ENCODE measurements at regions not wholly inside any gene's neighbourhood (a gene's known extent, or its start where the extent isn't known, plus 50 kb on each side); places are given as distances from the start of the nearest gene placed in this dataset.

GRCh38 chr4:125262502-125262901 is 52.3 kb upstream of the FAT4 start:
- H3K27ac ChIP-seq (ENCODE audit: low read depth, low read length): no peak overlapping the region
- H3K27me3 ChIP-seq (ENCODE audit: control insufficient read depth, insufficient read depth, low read length): no peaks in the 10 kb centered on the region
- H3K9ac ChIP-seq (ENCODE audit: low read length): no peak overlapping the region
- no peaks in the 10 kb centered on the region for H3K9me3 ChIP-seq (ENCODE audit: control insufficient read depth, insufficient read depth, low read depth, low read length)
- H3K4me3 ChIP-seq (ENCODE audit: low read depth, low read length): no peak overlapping the region
- no peaks in the 10 kb centered on the region for H3K36me3 ChIP-seq (ENCODE audit: control insufficient read depth, insufficient read depth, low read length)
- no peaks in the 10 kb centered on the region; the same call in 1 of the 2 replicates for H3K4me1 ChIP-seq (ENCODE audit: control insufficient read depth, insufficient read depth, low read length)

- Histone ChIP-seq H3K36me3 (ENCODE audit: control insufficient read depth, insufficient read depth, low read length) (no peaks in the 10 kb centered on the region), H3K4me1 (ENCODE audit: control insufficient read depth, insufficient read depth, low read length) (no peaks in the 10 kb centered on the region), H3K4me3 (ENCODE audit: low read depth, low read length) (no peak overlapping the region), H3K27ac (ENCODE audit: low read depth, low read length) (no peak overlapping the region), H3K9me3 (ENCODE audit: control insufficient read depth, insufficient read depth, low read depth, low read length) (no peaks in the 10 kb centered on the region), H3K9ac (ENCODE audit: low read length) (no peak overlapping the region), H3K27me3 (ENCODE audit: control insufficient read depth, insufficient read depth, low read length) (no peaks in the 10 kb centered on the region)
Measured at GRCh38 chr4:125262079-125262478, 52.7 kb upstream of the FAT4 start.

GRCh38 chr4:125254106-125254505 is 60.6 kb upstream of the FAT4 start:
- H3K36me3 ChIP-seq (ENCODE audit: control insufficient read depth, insufficient read depth, low read length): no peaks in the 10 kb centered on the region

GRCh38 chr4:125244848-125245450 is 69.8 kb upstream of the FAT4 start:
- H3K27ac ChIP-seq (ENCODE audit: low read depth, low read length): no peak overlapping the region
- H3K4me3 ChIP-seq (ENCODE audit: low read depth, low read length): no peak overlapping the region
- no peaks in the 10 kb centered on the region for H3K27me3 ChIP-seq (ENCODE audit: control insufficient read depth, insufficient read depth, low read length)
- H3K9ac ChIP-seq (ENCODE audit: low read length): no peak overlapping the region
- no peaks in the 10 kb centered on the region for H3K4me1 ChIP-seq (ENCODE audit: control insufficient read depth, insufficient read depth, low read length)
- H3K36me3 ChIP-seq (ENCODE audit: control insufficient read depth, insufficient read depth, low read length): no peaks in the 10 kb centered on the region
- H3K9me3 ChIP-seq (ENCODE audit: control insufficient read depth, insufficient read depth, low read depth, low read length): no peaks in the 10 kb centered on the region

More at GRCh38 chr4:125254106-125254505, 60.6 kb upstream of the FAT4 start:
- Histone ChIP-seq H3K9me3 (ENCODE audit: control insufficient read depth, insufficient read depth, low read depth, low read length) (no peaks in the 10 kb centered on the region), H3K27ac (ENCODE audit: low read depth, low read length) (no peak overlapping the region), H3K27me3 (ENCODE audit: control insufficient read depth, insufficient read depth, low read length) (no peaks in the 10 kb centered on the region), H3K4me1 (ENCODE audit: control insufficient read depth, insufficient read depth, low read length) (no peaks in the 10 kb centered on the region), H3K9ac (ENCODE audit: low read length) (no peak overlapping the region), H3K4me3 (ENCODE audit: low read depth, low read length) (no peak overlapping the region)

GRCh38 chr4:125243789-125244397 is 70.9 kb upstream of the FAT4 start:
- H3K4me3 ChIP-seq (ENCODE audit: low read depth, low read length): no peak overlapping the region
- H3K36me3 ChIP-seq (ENCODE audit: control insufficient read depth, insufficient read depth, low read length): no peaks in the 10 kb centered on the region
- no peaks in the 10 kb centered on the region for H3K9me3 ChIP-seq (ENCODE audit: control insufficient read depth, insufficient read depth, low read depth, low read length)
- no peaks in the 10 kb centered on the region for H3K4me1 ChIP-seq (ENCODE audit: control insufficient read depth, insufficient read depth, low read length)
- H3K27ac ChIP-seq (ENCODE audit: low read depth, low read length): no peak overlapping the region
- no peak overlapping the region for H3K9ac ChIP-seq (ENCODE audit: low read length)
- H3K27me3 ChIP-seq (ENCODE audit: control insufficient read depth, insufficient read depth, low read length): no peaks in the 10 kb centered on the region

GRCh38 chr4:125235971-125236370 is 78.8 kb upstream of the FAT4 start:
- no peaks in the 10 kb centered on the region for H3K9me3 ChIP-seq (ENCODE audit: control insufficient read depth, insufficient read depth, low read depth, low read length)
- H3K9ac ChIP-seq (ENCODE audit: low read length): no peak overlapping the region
- H3K27ac ChIP-seq (ENCODE audit: low read depth, low read length): no peak overlapping the region
- no peaks in the 10 kb centered on the region for H3K36me3 ChIP-seq (ENCODE audit: control insufficient read depth, insufficient read depth, low read length)
- no peaks in the 10 kb centered on the region for H3K4me1 ChIP-seq (ENCODE audit: control insufficient read depth, insufficient read depth, low read length)
- H3K27me3 ChIP-seq (ENCODE audit: control insufficient read depth, insufficient read depth, low read length): no peaks in the 10 kb centered on the region
- no peak overlapping the region for H3K4me3 ChIP-seq (ENCODE audit: low read depth, low read length)

GRCh38 chr4:125231661-125232060 is 83.1 kb upstream of the FAT4 start:
- Histone ChIP-seq H3K36me3 (ENCODE audit: control insufficient read depth, insufficient read depth, low read length) (no peaks in the 10 kb centered on the region), H3K27ac (ENCODE audit: low read depth, low read length) (no peak overlapping the region), H3K9ac (ENCODE audit: low read length) (no peak overlapping the region), H3K9me3 (ENCODE audit: control insufficient read depth, insufficient read depth, low read depth, low read length) (no peaks in the 10 kb centered on the region), H3K27me3 (ENCODE audit: control insufficient read depth, insufficient read depth, low read length) (no peaks in the 10 kb centered on the region), H3K4me3 (ENCODE audit: low read depth, low read length) (no peak overlapping the region), H3K4me1 (ENCODE audit: control insufficient read depth, insufficient read depth, low read length) (no peaks in the 10 kb centered on the region)

GRCh38 chr4:125229596-125230058 is 85.1 kb upstream of the FAT4 start:
- no peak overlapping the region for H3K27ac ChIP-seq (ENCODE audit: low read depth, low read length)
- no peaks in the 10 kb centered on the region for H3K27me3 ChIP-seq (ENCODE audit: control insufficient read depth, insufficient read depth, low read length)
- H3K9ac ChIP-seq (ENCODE audit: low read length): no peak overlapping the region
- H3K4me1 ChIP-seq (ENCODE audit: control insufficient read depth, insufficient read depth, low read length): no peaks in the 10 kb centered on the region
- no peak overlapping the region for H3K4me3 ChIP-seq (ENCODE audit: low read depth, low read length)
- no peaks in the 10 kb centered on the region for H3K36me3 ChIP-seq (ENCODE audit: control insufficient read depth, insufficient read depth, low read length)
- H3K9me3 ChIP-seq (ENCODE audit: control insufficient read depth, insufficient read depth, low read depth, low read length): no peaks in the 10 kb centered on the region

GRCh38 chr4:125225806-125226205 is 88.9 kb upstream of the FAT4 start:
- Histone ChIP-seq H3K27me3 (ENCODE audit: control insufficient read depth, insufficient read depth, low read length) (no peaks in the 10 kb centered on the region), H3K36me3 (ENCODE audit: control insufficient read depth, insufficient read depth, low read length) (no peaks in the 10 kb centered on the region), H3K4me1 (ENCODE audit: control insufficient read depth, insufficient read depth, low read length) (no peaks in the 10 kb centered on the region), H3K9me3 (ENCODE audit: control insufficient read depth, insufficient read depth, low read depth, low read length) (peaks cover 4% of the 10 kb centered on the region), H3K4me3 (ENCODE audit: low read depth, low read length) (no peak overlapping the region), H3K9ac (ENCODE audit: low read length) (no peak overlapping the region), H3K27ac (ENCODE audit: low read depth, low read length) (no peak overlapping the region)

GRCh38 chr4:125200556-125200955 is 114.2 kb upstream of the FAT4 start:
- no peaks in the 10 kb centered on the region for H3K4me1 ChIP-seq (ENCODE audit: control insufficient read depth, insufficient read depth, low read length)
- no peak overlapping the region for H3K9ac ChIP-seq (ENCODE audit: low read length)
- no peak overlapping the region for H3K27ac ChIP-seq (ENCODE audit: low read depth, low read length)
- H3K9me3 ChIP-seq (ENCODE audit: control insufficient read depth, insufficient read depth, low read depth, low read length): peaks cover 8% of the 10 kb centered on the region; the same call in 1 of the 2 replicates
- H3K4me3 ChIP-seq (ENCODE audit: low read depth, low read length): no peak overlapping the region
- H3K27me3 ChIP-seq (ENCODE audit: control insufficient read depth, insufficient read depth, low read length): no peaks in the 10 kb centered on the region
- H3K36me3 ChIP-seq (ENCODE audit: control insufficient read depth, insufficient read depth, low read length): no peaks in the 10 kb centered on the region

GRCh38 chr4:125198916-125199315 is 115.8 kb upstream of the FAT4 start:
- Histone ChIP-seq H3K36me3 (ENCODE audit: control insufficient read depth, insufficient read depth, low read length) (no peaks in the 10 kb centered on the region), H3K9me3 (ENCODE audit: control insufficient read depth, insufficient read depth, low read depth, low read length) (peaks cover 3% of the 10 kb centered on the region; the same call in 1 of the 2 replicates), H3K27me3 (ENCODE audit: control insufficient read depth, insufficient read depth, low read length) (no peaks in the 10 kb centered on the region), H3K9ac (ENCODE audit: low read length) (no peak overlapping the region), H3K4me3 (ENCODE audit: low read depth, low read length) (no peak overlapping the region), H3K27ac (ENCODE audit: low read depth, low read length) (no peak overlapping the region), H3K4me1 (ENCODE audit: control insufficient read depth, insufficient read depth, low read length) (no peaks in the 10 kb centered on the region)
